BLaER1 treated with 17β-estradiol and CSF1 and Interleukin-3, amounts not matched to agents 10 nM and 100 nM (cell line): ENCODE measurements at regions not wholly inside any gene's neighbourhood (a gene's known extent, or its start where the extent isn't known, plus 50 kb on each side); places are given as distances from the start of the nearest gene placed in this dataset.

Source experiments
- H3K27ac ChIP-seq, 11 experiments: shearing (Covaris generic); formaldehyde crosslinking; 2 replicates each; pipeline ENCODE4 v1.8.1; 2022
- H3K27me3 ChIP-seq, 11 experiments: shearing (Covaris generic); formaldehyde crosslinking; 2 replicates each; pipeline ENCODE4 v1.8.1; 2022
- H3K36me3 ChIP-seq, 11 experiments: shearing (Covaris generic); formaldehyde crosslinking; 2 replicates each; pipeline ENCODE4 v1.8.1; 2022
- H3K4me1 ChIP-seq, 10 experiments: shearing (Covaris generic); formaldehyde crosslinking; 2 replicates each; pipeline ENCODE4 v1.8.1; 2022
- H3K4me2 ChIP-seq, 11 experiments: shearing (Covaris generic); formaldehyde crosslinking; 2 replicates each; pipeline ENCODE4 v1.8.1; 2022
- H3K4me3 ChIP-seq, 10 experiments: shearing (Covaris generic); formaldehyde crosslinking; 2 replicates each; pipeline ENCODE4 v1.8.1; 2022
- H3K9ac ChIP-seq, 11 experiments: shearing (Covaris generic); formaldehyde crosslinking; 2 replicates each; pipeline ENCODE4 v1.8.1; 2022
- H3K9me3 ChIP-seq, 11 experiments: shearing (Covaris generic); formaldehyde crosslinking; replicated peaks in 1 of 11; 2 replicates each; pipeline ENCODE4 v1.8.1; 2022
- H4K20me1 ChIP-seq, 11 experiments: shearing (Covaris generic); formaldehyde crosslinking; 2 replicates each; pipeline ENCODE4 v1.8.1; 2022
- Cebpa-rat ChIP-seq, 11 experiments: shearing (Covaris generic); IDR thresholded peaks; 2 replicates each; pipeline ENCODE4 v1.8.1; 2022

GRCh38 chr20:51148941-51149340, 126.0 kb upstream of the KCNG1 start:
- Histone ChIP-seq H3K27ac (no peak overlapping the region), H3K4me1 (no peaks in the 10 kb centered on the region), H3K36me3 (no peaks in the 10 kb centered on the region), H3K9me3 (peaks cover 10 to 25% (median 20%) of the 10 kb centered on the region in 11 experiments), H3K27me3 (no peaks in the 10 kb centered on the region), H4K20me1 (no peaks in the 10 kb centered on the region), H3K4me2 (no peak overlapping the region), H3K9ac (no peak overlapping the region), H3K4me3 (no peak overlapping the region)
- no peak for TF ChIP-seq Cebpa-rat (IDR thresholded peaks at IDR 0.05)

- Histone ChIP-seq H3K36me3 (no peaks in the 10 kb centered on the region), H3K27ac (no peak overlapping the region), H3K9me3 (peaks cover 10 to 25% (median 20%) of the 10 kb centered on the region in 11 experiments), H3K4me1 (peaks cover 0 to 9% (median 3%) of the 10 kb centered on the region in 10 experiments; a peak in 6 of 20 replicates), H3K4me3 (no peak overlapping the region), H3K9ac (no peak overlapping the region), H4K20me1 (no peaks in the 10 kb centered on the region), H3K27me3 (no peaks in the 10 kb centered on the region), H3K4me2 (no peak overlapping the region)
- TF ChIP-seq Cebpa-rat (IDR thresholded peaks at IDR 0.05): no peak
Observed at GRCh38 chr20:51144476-51144875, 121.6 kb upstream of the KCNG1 start.

GRCh38 chr20:51143652-51144051, 120.7 kb upstream of the KCNG1 start:
- Histone ChIP-seq H3K27ac (no peak overlapping the region), H4K20me1 (no peaks in the 10 kb centered on the region), H3K9me3 (peaks cover 10 to 25% (median 20%) of the 10 kb centered on the region in 11 experiments), H3K27me3 (no peaks in the 10 kb centered on the region), H3K9ac (no peak overlapping the region), H3K4me2 (no peak overlapping the region), H3K4me1 (peaks cover 0 to 9% (median 3%) of the 10 kb centered on the region in 10 experiments; a peak in 6 of 20 replicates), H3K4me3 (no peak overlapping the region), H3K36me3 (no peaks in the 10 kb centered on the region)
- no peak for TF ChIP-seq Cebpa-rat (IDR thresholded peaks at IDR 0.05)

- Histone ChIP-seq H3K4me1 (peaks cover 0 to 9% (median 3%) of the 10 kb centered on the region in 10 experiments; a peak in 6 of 20 replicates), H3K27me3 (no peaks in the 10 kb centered on the region), H3K27ac (no peak overlapping the region), H3K4me3 (no peak overlapping the region), H3K9me3 (peaks cover 6 to 25% (median 20%) of the 10 kb centered on the region in 11 experiments), H3K36me3 (no peaks in the 10 kb centered on the region), H3K9ac (no peak overlapping the region), H4K20me1 (no peaks in the 10 kb centered on the region), H3K4me2 (peak overlapping the region in 7 of 11 experiments; percentile 2 to 47 (median 33); a peak in 11 of 22 replicates)
- no peak for TF ChIP-seq Cebpa-rat (IDR thresholded peaks at IDR 0.05)
Observed at GRCh38 chr20:51142448-51142847, 119.5 kb upstream of the KCNG1 start.

- Histone ChIP-seq H4K20me1 (no peaks in the 10 kb centered on the region), H3K27ac (no peak overlapping the region), H3K27me3 (no peaks in the 10 kb centered on the region), H3K36me3 (no peaks in the 10 kb centered on the region), H3K4me3 (no peak overlapping the region), H3K4me2 (no peak overlapping the region), H3K4me1 (peaks cover 0 to 9% (median 3%) of the 10 kb centered on the region in 10 experiments; a peak in 6 of 20 replicates), H3K9me3 (peaks cover 4 to 17% (median 10%) of the 10 kb centered on the region in 11 experiments; a peak in 21 of 22 replicates), H3K9ac (no peak overlapping the region)
- no peak for TF ChIP-seq Cebpa-rat (IDR thresholded peaks at IDR 0.05)
Observed at GRCh38 chr20:51140671-51141070, 117.8 kb upstream of the KCNG1 start.

- no peak for TF ChIP-seq Cebpa-rat (IDR thresholded peaks at IDR 0.05)
- no peak overlapping the region for H3K9ac ChIP-seq
- peaks cover 0 to 9% (median 2%) of the 10 kb centered on the region in 11 experiments; a peak in 10 of 22 replicates for H3K9me3 ChIP-seq
- no peak overlapping the region for H3K27ac ChIP-seq
- no peaks in the 10 kb centered on the region for H4K20me1 ChIP-seq
- no peaks in the 10 kb centered on the region for H3K36me3 ChIP-seq
- peaks cover 0 to 9% (median 3%) of the 10 kb centered on the region in 10 experiments; a peak in 6 of 20 replicates for H3K4me1 ChIP-seq
- no peak overlapping the region for H3K4me2 ChIP-seq
- H3K27me3 ChIP-seq: no peaks in the 10 kb centered on the region
- no peak overlapping the region for H3K4me3 ChIP-seq
Observed at GRCh38 chr20:51139891-51140290, 117.0 kb upstream of the KCNG1 start.

- TF ChIP-seq Cebpa-rat (IDR thresholded peaks at IDR 0.05): no peak
- no peak overlapping the region for H3K9ac ChIP-seq
- H3K4me1 ChIP-seq: peaks cover 0 to 9% (median 3%) of the 10 kb centered on the region in 10 experiments; a peak in 6 of 20 replicates
- no peak overlapping the region for H3K4me3 ChIP-seq
- H3K27me3 ChIP-seq: no peaks in the 10 kb centered on the region
- no peak overlapping the region for H3K27ac ChIP-seq
- H4K20me1 ChIP-seq: no peaks in the 10 kb centered on the region
- no peak overlapping the region for H3K4me2 ChIP-seq
- no peaks in the 10 kb centered on the region for H3K9me3 ChIP-seq
- no peaks in the 10 kb centered on the region for H3K36me3 ChIP-seq
Observed at GRCh38 chr20:51138576-51138975, 115.7 kb upstream of the KCNG1 start.

GRCh38 chr20:51137461-51137860, 114.6 kb upstream of the KCNG1 start:
- H3K9ac ChIP-seq: no peak overlapping the region
- peaks cover 3 to 10% (median 6%) of the 10 kb centered on the region in 10 experiments; a peak in 19 of 20 replicates for H3K4me1 ChIP-seq
- no peak overlapping the region for H3K4me2 ChIP-seq
- H3K36me3 ChIP-seq: no peaks in the 10 kb centered on the region
- TF ChIP-seq Cebpa-rat (IDR thresholded peaks at IDR 0.05): no peak
- H3K27me3 ChIP-seq: no peaks in the 10 kb centered on the region
- no peaks in the 10 kb centered on the region for H4K20me1 ChIP-seq
- no peaks in the 10 kb centered on the region for H3K9me3 ChIP-seq
- no peak overlapping the region for H3K27ac ChIP-seq
- H3K4me3 ChIP-seq: no peak overlapping the region

- no peak for TF ChIP-seq Cebpa-rat (IDR thresholded peaks at IDR 0.05)
- H3K27ac ChIP-seq: no peak overlapping the region
- H3K27me3 ChIP-seq: no peaks in the 10 kb centered on the region
- H3K4me1 ChIP-seq: peaks cover 8 to 20% (median 17%) of the 10 kb centered on the region in 10 experiments; a peak in 19 of 20 replicates
- H4K20me1 ChIP-seq: no peaks in the 10 kb centered on the region
- H3K9me3 ChIP-seq: no peaks in the 10 kb centered on the region
- H3K4me3 ChIP-seq: no peak overlapping the region
- no peaks in the 10 kb centered on the region for H3K36me3 ChIP-seq
- no peak overlapping the region for H3K4me2 ChIP-seq
- H3K9ac ChIP-seq: no peak overlapping the region
Observed at GRCh38 chr20:51135926-51136715, 113.2 kb upstream of the KCNG1 start.
